Heart right ventricle (tissue), 16 donors: ENCODE measurements at regions not wholly inside any gene's neighbourhood (a gene's known extent, or its start where the extent isn't known, plus 50 kb on each side); places are given as distances from the start of the nearest gene placed in this dataset.

ENCODE experiments used
- ATAC-seq, 8 donors: fragments of 200-7000 bp; cut with Tn5 transposase; one replicate each; pipeline ENCODE4 v1.9.1; 2020; ENCODE audit warnings: mild to moderate bottlenecking in 8 of 8, moderate library complexity in 8 of 8, moderate number of reproducible peaks in 1 of 8
- DNase-seq, 2 donors: peaks; one replicate each; pipeline ENCODE4 v3.0.0-alpha.2; 2020
- H3K27ac ChIP-seq, 10 donors: fragments of 200-600 bp; sonication (generic) in 2 of 10; one replicate each; pipeline versions ENCODE4 v1.5.0 to v1.8.0; 2020 to 2022; ENCODE audit warnings: mild to moderate bottlenecking in 3 of 10
- H3K27me3 ChIP-seq, 7 donors: fragments of 200-600 bp; one replicate each; pipeline ENCODE4 v1.8.0; 2021 to 2022; ENCODE audit warnings: mild to moderate bottlenecking in 2 of 7
- H3K36me3 ChIP-seq, 9 donors: fragments of 200-600 bp; sonication (generic) in 1 of 9; one replicate each; pipeline versions ENCODE4 v1.5.0 to v1.8.0; 2020 to 2022; ENCODE audit warnings: mild to moderate bottlenecking in 2 of 9
- H3K4me1 ChIP-seq, 9 donors: fragments of 200-600 bp; sonication (generic) in 1 of 9; one replicate each; pipeline versions ENCODE4 v1.5.0 to v1.8.0; 2020 to 2022; ENCODE audit warnings: mild to moderate bottlenecking in 4 of 9
- H3K4me3 ChIP-seq, 10 donors: fragments of 200-600 bp; sonication (generic) in 2 of 10; one replicate each; pipeline versions ENCODE4 v1.5.0 to v1.8.0; 2020 to 2022; ENCODE audit warnings: mild to moderate bottlenecking in 7 of 10, moderate library complexity in 2 of 10
- H3K9me3 ChIP-seq, 11 donors: fragments of 200-600 bp in 10 of 11; sonication (generic) in 2 of 11; one replicate each; pipeline versions ENCODE4 v1.5.0 to v1.8.0; 2013 to 2022; ENCODE audit warnings: mild to moderate bottlenecking in 2 of 11, control low read depth in 1 of 11, moderate library complexity in 1 of 11
- CTCF ChIP-seq, 9 donors: fragments of 200-600 bp; sonication (generic) in 2 of 9; IDR thresholded peaks; one replicate each; pipeline versions ENCODE4 v1.5.0 to v1.8.0; 2021 to 2022; ENCODE audit warnings: antibody characterized with exemption in 9 of 9, mild to moderate bottlenecking in 5 of 9, moderate library complexity in 1 of 9
- WGBS, 2 donors: extraction: QIAGEN DNeasy Blood & Tissue Kit; methylation state at CpG; one replicate each; pipeline ENCODE4 v1.1.7; 2013; ENCODE audit warnings: inconsistent platforms in 1 of 2; 5-methylcytosine and 5-hydroxymethylcytosine counted together
- intact Hi-C, 10 donors: fragments of 100-400 bp; cut with DNase I; formaldehyde crosslinking; loops; one replicate each; pipeline versions ENCODE4 v1.11.1 to v1.14.2; 2022
- donor health status: Arrhythmogenic right ventricular cardiomyopathy.
- donor health status: ischemic (EF 13 %, LVEDD 7.1; RV severe dilation, severe dysfunction).
- donor health status: healthy with polysubstance abuse.
- donor health status: DM: no; HTN: yes; CAD: no.
- donor health status: DM: no; HTN: no; CAD: no.
- donor health status: ischemic (EF 25% LVEDD 6.9; RV normal size, moderate dysfunction).
- donor health status: ischemic (EF 25% LVEDD 5.7; RV mildly dilated, moderate dysfunction).
- donor health status: healthy.
- donor health status: DM: yes; HTN: yes; CAD: no.
- donor health status: Ischemic cardiomyopathy.
- donor health status: ischemic (EF 35%, LVEDD 5.7; RV mildly dilated, moderate dysfunction).
- donor health status: nonischemic (EF 11% LVEDD 7.7; RV severe dilation, severe dysfunction).
- donor health status: DM: yes; HTN: yes; CAD: no.
- donor health status: PGD.
- donor health status: ischemic (EF 29% LVEDD 5.4; RV normal size, mild dysfunction).
- donor health status: nonischemic (EF 23%, LVEDD 6.1; RV moderate dilation, normal function).

- 45 to 53% methylated on average over 6 of the region's 6 CpGs for WGBS, 2 donors
- Histone ChIP-seq H3K4me1 (peaks cover 0 to 22% (median 4%) of the 10 kb centered on the region in 9 donors), H3K27ac (peak overlapping the region in 5 of 10 donors; percentile 24 to 79 (median 65))
These were observed 824.5 kb downstream of the AACS start for GRCh38 chr12:125889742-125890141.

GRCh38 chr12:125890366-125890905 is 825.2 kb downstream of the AACS start:
- intact Hi-C loops = no loop called here

More at GRCh38 chr12:125889742-125890141, 824.5 kb downstream of the AACS start:
- no peak for ATAC-seq
- no peak overlapping the region for H3K4me3 ChIP-seq
- intact Hi-C loops = no loop called here
- no peak for DNase-seq
- no peaks in the 10 kb centered on the region for H3K36me3 ChIP-seq
- TF ChIP-seq CTCF (IDR thresholded peaks at IDR 0.05) = no peak
- no peaks in the 10 kb centered on the region for H3K27me3 ChIP-seq
- peaks cover 0 to 3% (median 0%) of the 10 kb centered on the region in 11 donors for H3K9me3 ChIP-seq

GRCh38 chr12:125890971-125891370 is 825.7 kb downstream of the AACS start:
- peaks cover 0 to 3% (median 0%) of the 10 kb centered on the region in 11 donors for H3K9me3 ChIP-seq
- 24 to 35% methylated on average over 5 of the region's 5 CpGs for WGBS, 2 donors
- DNase-seq (peak; percentile 15 to 19), ATAC-seq (peak; percentile 77 to 98 (median 95))
- H3K4me3 ChIP-seq = no peak overlapping the region
- H3K27ac ChIP-seq = peak overlapping the region in 9 of 10 donors; percentile 38 to 82 (median 69)
- no peaks in the 10 kb centered on the region for H3K27me3 ChIP-seq
- H3K36me3 ChIP-seq = no peaks in the 10 kb centered on the region
- intact Hi-C loops = no loop called here
- H3K4me1 ChIP-seq = peaks cover 0 to 22% (median 4%) of the 10 kb centered on the region in 9 donors
- no peak for TF ChIP-seq CTCF (IDR thresholded peaks at IDR 0.05)

More at GRCh38 chr12:125890366-125890905, 825.2 kb downstream of the AACS start:
- Histone ChIP-seq H3K27me3 (no peaks in the 10 kb centered on the region), H3K4me3 (no peak overlapping the region), H3K9me3 (peaks cover 0 to 3% (median 0%) of the 10 kb centered on the region in 11 donors), H3K36me3 (no peaks in the 10 kb centered on the region), H3K27ac (peak overlapping the region in 9 of 10 donors; percentile 38 to 82 (median 69)), H3K4me1 (peaks cover 0 to 22% (median 4%) of the 10 kb centered on the region in 9 donors)
- ATAC-seq (peak in 4 of 8 donors; percentile 61 to 81 (median 66)), DNase-seq (no peak)
- 63 to 68% methylated on average over 7 of the region's 7 CpGs for WGBS, 2 donors
- no peak for TF ChIP-seq CTCF (IDR thresholded peaks at IDR 0.05)

GRCh38 chr12:125892276-125892675 is 827.0 kb downstream of the AACS start:
- H3K36me3 ChIP-seq = no peaks in the 10 kb centered on the region
- TF ChIP-seq CTCF (IDR thresholded peaks at IDR 0.05) = no peak
- DNase-seq (no peak), ATAC-seq (no peak)
- WGBS, 2 donors = 89 to 90% methylated on average over 1 of the region's 1 CpG
- H3K4me1 ChIP-seq = peaks cover 0 to 22% (median 4%) of the 10 kb centered on the region in 9 donors
- intact Hi-C loops = no loop called here
- peak overlapping the region in 1 of 10 donors; percentile 72 for H3K27ac ChIP-seq
- H3K9me3 ChIP-seq = no peaks in the 10 kb centered on the region
- H3K27me3 ChIP-seq = no peaks in the 10 kb centered on the region
- H3K4me3 ChIP-seq = no peak overlapping the region
